ENCODE measurements at regions not wholly inside any gene's neighbourhood (a gene's known extent, or its start where the extent isn't known, plus 50 kb on each side); places are given as distances from the start of the nearest gene placed in this dataset.

GRCh38 chr4:4711902-4712301, 147.6 kb upstream of the MSX1 start:
- TF ChIP-seq, protein P1, sequence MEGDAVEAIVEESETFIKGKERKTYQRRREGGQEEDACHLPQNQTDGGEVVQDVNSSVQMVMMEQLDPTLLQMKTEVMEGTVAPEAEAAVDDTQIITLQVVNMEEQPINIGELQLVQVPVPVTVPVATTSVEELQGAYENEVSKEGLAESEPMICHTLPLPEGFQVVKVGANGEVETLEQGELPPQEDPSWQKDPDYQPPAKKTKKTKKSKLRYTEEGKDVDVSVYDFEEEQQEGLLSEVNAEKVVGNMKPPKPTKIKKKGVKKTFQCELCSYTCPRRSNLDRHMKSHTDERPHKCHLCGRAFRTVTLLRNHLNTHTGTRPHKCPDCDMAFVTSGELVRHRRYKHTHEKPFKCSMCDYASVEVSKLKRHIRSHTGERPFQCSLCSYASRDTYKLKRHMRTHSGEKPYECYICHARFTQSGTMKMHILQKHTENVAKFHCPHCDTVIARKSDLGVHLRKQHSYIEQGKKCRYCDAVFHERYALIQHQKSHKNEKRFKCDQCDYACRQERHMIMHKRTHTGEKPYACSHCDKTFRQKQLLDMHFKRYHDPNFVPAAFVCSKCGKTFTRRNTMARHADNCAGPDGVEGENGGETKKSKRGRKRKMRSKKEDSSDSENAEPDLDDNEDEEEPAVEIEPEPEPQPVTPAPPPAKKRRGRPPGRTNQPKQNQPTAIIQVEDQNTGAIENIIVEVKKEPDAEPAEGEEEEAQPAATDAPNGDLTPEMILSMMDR (IDR thresholded peaks at IDR 0.05; ENCODE audit: extremely low read depth in 1 of 2, insufficient read depth in 1 of 2, low read depth in 1 of 2, low read length in 2 of 2) = no peak
- TF ChIP-seq POLR2A (IDR thresholded peaks at IDR 0.05; ENCODE audit: low read depth, low read length) (no peak), EZH2 (IDR thresholded peaks at IDR 0.05; ENCODE audit: borderline replicate concordance, low read depth, low read length, severe bottlenecking) (no peak), MYC (IDR thresholded peaks at IDR 0.05; ENCODE audit: low read depth, low read length) (no peak), POLR2AphosphoS5 (IDR thresholded peaks at IDR 0.05; ENCODE audit: insufficient read depth, low read depth, low read length) (no peak), JUN (IDR thresholded peaks at IDR 0.05; ENCODE audit: borderline replicate concordance, insufficient read depth, insufficient read length, low read depth) (no peak)

Measured in endothelial cell of umbilical vein (primary cell).